HepG2 (cell line): ENCODE measurements at regions not wholly inside any gene's neighbourhood (a gene's known extent, or its start where the extent isn't known, plus 50 kb on each side); places are given as distances from the start of the nearest gene placed in this dataset.

ENCODE experiments used
- ATF2 ChIP-seq: sonication (generic); formaldehyde crosslinking; IDR thresholded peaks from 2 replicates; pipeline ENCODE4 v1.4.0; 2020; ENCODE audit warnings: missing genetic modification reagents
- CBFB ChIP-seq: sonication (generic); formaldehyde crosslinking; IDR thresholded peaks from 2 replicates; pipeline ENCODE4 v1.4.0; 2020; ENCODE audit warnings: missing genetic modification reagents
- HDAC6 ChIP-seq: fragments of 200-600 bp; sonication (generic); IDR thresholded peaks from 2 replicates; pipeline ENCODE4 v1.7.0; 2017; ENCODE audit warnings: mild to moderate bottlenecking, antibody characterized with exemption, low read length, low read depth
- HMGXB4 ChIP-seq, 2 experiments: sonication (generic) in 1 of 2; formaldehyde crosslinking in 1 of 2; IDR thresholded peaks; 2 replicates each; pipeline versions ENCODE4 v1.4.0 to v1.6.1; 2018 to 2020; ENCODE audit warnings: missing genetic modification reagents in 2 of 2, borderline replicate concordance in 1 of 2, low read depth in 1 of 2, mild to moderate bottlenecking in 1 of 2, missing biosample characterization in 1 of 2
- RAD21 ChIP-seq: fragments of 450-650 bp; formaldehyde crosslinking; IDR thresholded peaks from 2 replicates; pipeline ENCODE4 v1.5.0; 2020; ENCODE audit warnings: mild to moderate bottlenecking
- SOX13 ChIP-seq, 3 experiments: fragments of 450-650 bp in 1 of 3; sonication (generic) in 1 of 3; formaldehyde crosslinking in 1 of 3; IDR thresholded peaks in 2 of 3; conservative IDR thresholded peaks in 1 of 3; 2 replicates each; pipeline versions ENCODE4 v1.5.0 to v1.6.1; 2016 to 2020; ENCODE audit warnings: antibody characterized with exemption in 1 of 3, mild to moderate bottlenecking in 1 of 3, missing compliant biosample characterization in 1 of 3, missing genetic modification reagents in 1 of 3, moderate library complexity in 1 of 3
- WIZ ChIP-seq: sonication (generic); formaldehyde crosslinking; IDR thresholded peaks from 2 replicates; pipeline ENCODE4 v1.5.1; 2020; ENCODE audit warnings: mild to moderate bottlenecking, missing genetic modification reagents
- ZNF281 ChIP-seq: sonication (generic); formaldehyde crosslinking; IDR thresholded peaks from 2 replicates; pipeline ENCODE4 v1.4.0; 2020; ENCODE audit warnings: missing genetic modification reagents, borderline replicate concordance
- ZNF3 ChIP-seq: IDR thresholded peaks from 2 replicates; pipeline ENCODE4 v1.7.0; 2017; ENCODE audit warnings: inconsistent platforms
- ZNF318 ChIP-seq: sonication (generic); formaldehyde crosslinking; IDR thresholded peaks from 2 replicates; pipeline ENCODE4 v1.4.0; 2020; ENCODE audit warnings: mild to moderate bottlenecking, missing genetic modification reagents

- TF ChIP-seq ZNF318 (CRISPR knock-in tag) (no peak), ZNF281 (CRISPR knock-in tag) (no peak), HMGXB4 (CRISPR knock-in tag; IDR thresholded peaks at IDR 0.05; ENCODE audit: borderline replicate concordance in 1 of 2, low read depth in 1 of 2) (no peak), HDAC6 (no peak), CBFB (CRISPR knock-in tag) (no peak), RAD21 (CRISPR knock-in tag) (no peak), ATF2 (CRISPR knock-in tag) (no peak), SOX13 (IDR thresholded peaks at IDR 0.05) (no peak), SOX13 (CRISPR knock-in tag; conservative IDR thresholded peaks at IDR 0.05 in 1 of 2, IDR thresholded peaks at IDR 0.05 in 1 of 2) (no peak), ZNF3 (CRISPR knock-in tag) (no peak), WIZ (CRISPR knock-in tag) (no peak)
Observed at GRCh38 chr6:147662646-147663045, 154.2 kb downstream of the SAMD5 start (continued).
